ENCODE measurements at regions not wholly inside any gene's neighbourhood (a gene's known extent, or its start where the extent isn't known, plus 50 kb on each side); places are given as distances from the start of the nearest gene placed in this dataset.
A peak's percentile ranks its signal among the peaks of the same experiment; 100 is the strongest.
"Not testable (repeated sequence)": the region's sequence is repeated elsewhere in the genome, so short reads cannot be mapped to it uniquely, and the experiment has no call there.

- H3K4me2 ChIP-seq: no peak overlapping the region
- H3K27me3 ChIP-seq: no peaks in the 10 kb centered on the region
- H3K4me3 ChIP-seq: no peak overlapping the region
- H3K27ac ChIP-seq: no peak overlapping the region
- H3K36me3 ChIP-seq: no peaks in the 10 kb centered on the region
- no peak for TF ChIP-seq Cebpa-rat (IDR thresholded peaks at IDR 0.05)
- H3K9ac ChIP-seq: no peak overlapping the region
- H3K9me3 ChIP-seq: no peaks in the 10 kb centered on the region
- no peaks in the 10 kb centered on the region for H4K20me1 ChIP-seq
- H3K4me1 ChIP-seq: peaks cover 17% of the 10 kb centered on the region
Observed at GRCh38 chr11:25483915-25484635, 847.9 kb upstream of the ANO3 start.

- H4K20me1 ChIP-seq: no peaks in the 10 kb centered on the region
- no peak overlapping the region for H3K27ac ChIP-seq
- peak overlapping the region; percentile 59 for H3K4me2 ChIP-seq
- H3K4me3 ChIP-seq: no peak overlapping the region
- no peak overlapping the region for H3K9ac ChIP-seq
- H3K36me3 ChIP-seq: no peaks in the 10 kb centered on the region
- TF ChIP-seq Cebpa-rat (IDR thresholded peaks at IDR 0.05): no peak
- H3K9me3 ChIP-seq: no peaks in the 10 kb centered on the region
- peaks cover 17% of the 10 kb centered on the region for H3K4me1 ChIP-seq
- no peaks in the 10 kb centered on the region for H3K27me3 ChIP-seq
Observed at GRCh38 chr11:25485315-25485714, 846.6 kb upstream of the ANO3 start.

DNA sequence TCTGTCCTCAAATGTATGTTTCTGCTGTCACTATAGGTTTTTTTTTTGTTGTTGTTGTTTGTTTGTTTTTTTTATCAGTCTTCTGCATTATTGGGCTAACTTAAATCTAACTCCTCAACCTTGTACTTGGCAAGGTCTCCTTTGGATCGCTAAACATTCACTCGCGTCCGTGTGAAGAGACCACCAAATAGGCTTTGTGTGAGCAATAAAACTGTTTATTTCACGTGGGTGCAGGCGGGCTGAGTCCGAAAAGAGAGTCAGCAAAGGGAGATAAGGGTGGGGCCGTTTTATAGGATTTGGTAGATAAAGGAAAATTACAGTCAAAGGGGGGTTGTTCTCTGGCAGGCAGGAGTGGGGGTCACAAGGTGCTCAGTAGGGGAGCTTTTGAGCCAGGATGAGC, 845.6 kb upstream of the ANO3 start:
- H3K27ac ChIP-seq, H3K36me3 ChIP-seq, H4K20me1 ChIP-seq, H3K4me3 ChIP-seq, H3K9me3 ChIP-seq, H3K4me2 ChIP-seq, H3K27me3 ChIP-seq, H3K9ac ChIP-seq: not testable (repeated sequence)
- H3K4me1 ChIP-seq: peaks cover 17% of the 10 kb centered on the region

DNA sequence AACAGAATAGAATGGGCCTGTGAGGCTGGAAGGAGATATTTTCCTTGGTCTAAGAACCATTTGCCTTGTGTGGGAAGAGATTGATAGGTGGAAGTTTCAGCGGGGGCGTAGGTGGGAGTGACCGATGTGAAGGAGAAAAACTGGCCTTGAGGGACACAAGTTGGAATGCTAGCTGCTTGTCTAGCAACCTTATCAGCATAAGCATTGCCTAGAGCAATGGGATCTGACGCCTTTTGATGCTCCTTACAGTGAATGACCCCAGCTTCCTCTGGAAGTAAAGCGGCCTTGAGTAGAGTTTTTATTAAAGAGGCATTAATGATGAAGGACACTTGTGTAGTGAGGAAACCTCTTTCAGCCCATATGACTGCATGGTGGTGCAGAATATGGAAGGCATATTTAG, 843.8 kb upstream of the ANO3 start:
- not testable (repeated sequence) for H3K36me3 ChIP-seq, H3K27me3 ChIP-seq, H4K20me1 ChIP-seq, H3K9ac ChIP-seq, H3K4me2 ChIP-seq, H3K9me3 ChIP-seq, H3K4me3 ChIP-seq, H3K27ac ChIP-seq
- peaks cover 17% of the 10 kb centered on the region for H3K4me1 ChIP-seq

DNA sequence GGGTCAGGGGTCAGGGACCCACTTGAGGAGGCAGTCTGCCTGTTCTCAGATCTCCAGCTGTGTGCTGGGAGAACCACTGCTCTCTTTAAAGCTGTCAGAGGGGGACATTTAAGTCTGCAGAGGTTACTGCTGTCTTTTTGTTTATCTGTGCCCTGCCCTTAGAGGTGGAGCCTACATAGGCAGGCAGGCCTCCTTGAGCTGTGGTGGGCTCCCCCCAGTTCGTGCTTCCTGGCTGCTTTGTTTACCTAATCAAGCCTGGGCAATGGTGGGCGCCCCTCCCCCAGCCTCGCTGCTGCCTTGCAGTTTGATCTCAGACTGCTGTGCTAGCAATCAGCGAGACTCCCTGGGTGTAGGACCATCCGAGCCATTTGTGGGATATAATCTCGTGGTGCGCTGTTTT, 830.5 kb upstream of the ANO3 start:
- H3K4me1 ChIP-seq, H3K4me3 ChIP-seq, H4K20me1 ChIP-seq, H3K36me3 ChIP-seq, H3K27ac ChIP-seq, H3K9ac ChIP-seq, H3K9me3 ChIP-seq, H3K4me2 ChIP-seq, H3K27me3 ChIP-seq: not testable (repeated sequence)

DNA sequence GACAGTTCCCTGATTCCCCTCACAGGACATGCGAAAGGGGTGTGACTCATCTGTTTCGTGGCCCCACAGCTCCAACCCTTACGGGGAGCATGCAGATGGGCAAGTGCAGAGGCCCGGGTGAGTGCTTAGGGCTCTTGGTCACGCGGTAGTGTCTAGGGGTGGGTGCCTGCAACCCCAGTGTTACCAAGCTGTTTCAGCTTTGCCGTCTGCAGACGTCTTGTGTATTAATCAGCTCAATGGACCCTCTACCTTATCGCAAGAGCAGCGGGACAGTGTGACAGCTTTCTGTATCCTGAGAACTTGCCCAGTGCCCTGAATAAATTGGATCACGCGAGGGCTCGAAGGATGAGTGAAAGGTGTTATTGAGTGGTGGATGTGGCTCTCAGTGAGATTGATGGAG, 816.4 kb upstream of the ANO3 start:
- no peak overlapping the region for H3K4me2 ChIP-seq
- H3K9me3 ChIP-seq: no peaks in the 10 kb centered on the region
- no peaks in the 10 kb centered on the region for H3K4me1 ChIP-seq
- H3K9ac ChIP-seq: no peak overlapping the region
- TF ChIP-seq Cebpa-rat (IDR thresholded peaks at IDR 0.05): no peak
- no peaks in the 10 kb centered on the region for H3K36me3 ChIP-seq
- H4K20me1 ChIP-seq: no peaks in the 10 kb centered on the region
- H3K27me3 ChIP-seq: no peaks in the 10 kb centered on the region
- no peak overlapping the region for H3K27ac ChIP-seq
- H3K4me3 ChIP-seq: no peak overlapping the region

- Histone ChIP-seq H3K27me3 (no peaks in the 10 kb centered on the region), H3K9me3 (no peaks in the 10 kb centered on the region), H3K4me2 (no peak overlapping the region), H4K20me1 (no peaks in the 10 kb centered on the region), H3K9ac (no peak overlapping the region), H3K4me3 (no peak overlapping the region), H3K27ac (no peak overlapping the region), H3K36me3 (no peaks in the 10 kb centered on the region), H3K4me1 (no peaks in the 10 kb centered on the region)
- TF ChIP-seq Cebpa-rat (IDR thresholded peaks at IDR 0.05): no peak
Observed at GRCh38 chr11:25520459-25520858, 811.5 kb upstream of the ANO3 start.

DNA sequence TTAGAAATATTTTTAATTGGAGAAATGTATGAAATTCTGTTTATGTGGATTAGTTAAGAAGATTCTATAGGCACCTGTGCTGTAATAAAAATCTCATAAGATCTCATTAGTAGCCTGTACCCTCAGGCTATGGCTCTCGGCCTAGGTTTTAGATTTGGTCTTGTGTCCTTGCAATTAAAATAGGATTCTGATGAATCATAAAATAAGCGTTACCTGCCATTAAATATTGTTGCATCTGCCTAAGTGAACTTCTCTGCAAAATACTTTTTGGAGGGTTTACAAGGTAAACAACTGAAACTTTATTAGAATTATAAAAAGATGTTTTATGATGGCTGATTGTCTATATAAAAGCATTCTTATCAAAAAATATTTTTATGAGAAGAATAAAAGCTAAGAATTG, 804.1 kb upstream of the ANO3 start:
- H3K27me3 ChIP-seq: no peaks in the 10 kb centered on the region
- H3K36me3 ChIP-seq: no peaks in the 10 kb centered on the region
- no peak overlapping the region for H3K9ac ChIP-seq
- H3K27ac ChIP-seq: no peak overlapping the region
- H4K20me1 ChIP-seq: no peaks in the 10 kb centered on the region
- H3K4me3 ChIP-seq: no peak overlapping the region
- H3K4me2 ChIP-seq: no peak overlapping the region
- H3K9me3 ChIP-seq: no peaks in the 10 kb centered on the region
- TF ChIP-seq Cebpa-rat (IDR thresholded peaks at IDR 0.05): no peak
- H3K4me1 ChIP-seq: no peaks in the 10 kb centered on the region

- H3K27ac ChIP-seq: no peak overlapping the region
- no peak overlapping the region for H3K9ac ChIP-seq
- no peak for TF ChIP-seq Cebpa-rat (IDR thresholded peaks at IDR 0.05)
Observed at GRCh38 chr11:25529572-25529971, 802.4 kb upstream of the ANO3 start.

GRCh38 chr11:25535467-25536272, 796.3 kb upstream of the ANO3 start:
- no peak for TF ChIP-seq Cebpa-rat (IDR thresholded peaks at IDR 0.05)
- no peak overlapping the region for H3K4me2 ChIP-seq
- H3K27me3 ChIP-seq: no peaks in the 10 kb centered on the region
- no peak overlapping the region for H3K9ac ChIP-seq
- no peaks in the 10 kb centered on the region for H4K20me1 ChIP-seq
- no peaks in the 10 kb centered on the region for H3K9me3 ChIP-seq
- H3K27ac ChIP-seq: no peak overlapping the region
- no peaks in the 10 kb centered on the region for H3K4me1 ChIP-seq
- H3K4me3 ChIP-seq: no peak overlapping the region
- no peaks in the 10 kb centered on the region for H3K36me3 ChIP-seq

More at GRCh38 chr11:25529572-25529971, 802.4 kb upstream of the ANO3 start:
- Histone ChIP-seq H3K36me3 (no peaks in the 10 kb centered on the region), H3K4me2 (no peak overlapping the region), H3K4me3 (no peak overlapping the region), H3K4me1 (no peaks in the 10 kb centered on the region), H3K9me3 (no peaks in the 10 kb centered on the region), H4K20me1 (no peaks in the 10 kb centered on the region), H3K27me3 (no peaks in the 10 kb centered on the region)
